GM04504 (cell line): ENCODE measurements at regions not wholly inside any gene's neighbourhood (a gene's known extent, or its start where the extent isn't known, plus 50 kb on each side); places are given as distances from the start of the nearest gene placed in this dataset.
"Not testable (repeated sequence)": the region's sequence is repeated elsewhere in the genome, so short reads cannot be mapped to it uniquely, and the experiment has no call there.

Experiments
- DNase-seq: peaks from one replicate; pipeline ENCODE4 v3.0.0-alpha.2; 2012; ENCODE audit warnings: low read depth

- peak; percentile 1 for DNase-seq
Measured at GRCh38 chr4:170990989-170991589, 822.1 kb upstream of the GALNTL6 start.

GRCh38 chr4:170988446-170988845 lies 824.8 kb upstream of the GALNTL6 start:
- DNase-seq, result no peak

- no peak for DNase-seq
Measured at GRCh38 chr4:170979736-170980135, 833.5 kb upstream of the GALNTL6 start.

GRCh38 chr4:170978990-170979389 lies 834.2 kb upstream of the GALNTL6 start:
- no peak for DNase-seq

- no peak for DNase-seq
Measured at GRCh38 chr4:170949084-170949483, 859.3 kb upstream of the AADAT start.

- DNase-seq, result no peak
Measured at GRCh38 chr4:170940043-170940724, 850.4 kb upstream of the AADAT start.

GRCh38 chr4:170938588-170938987 lies 848.8 kb upstream of the AADAT start:
- DNase-seq, result no peak

- no peak for DNase-seq
Measured at GRCh38 chr4:170931321-170931720, 841.6 kb upstream of the AADAT start.

- DNase-seq, result no peak
Measured at GRCh38 chr4:170888660-170889059, 798.9 kb upstream of the AADAT start.

GRCh38 chr4:170887396-170887795 lies 797.6 kb upstream of the AADAT start:
- DNase-seq, result no peak

- DNase-seq, result no peak
Measured at GRCh38 chr4:170884969-170885570, 795.3 kb upstream of the AADAT start.

- DNase-seq, result not testable (repeated sequence)
Measured at GRCh38 chr4:170881646-170882045, 791.9 kb upstream of the AADAT start.

- no peak for DNase-seq
Measured at GRCh38 chr4:170875868-170876267, 786.1 kb upstream of the AADAT start.

- no peak for DNase-seq
Measured at GRCh38 chr4:170872794-170873193, 783.0 kb upstream of the AADAT start.

- no peak for DNase-seq
Measured at GRCh38 chr4:170868170-170868569, 778.4 kb upstream of the AADAT start.

- DNase-seq, result no peak
Measured at GRCh38 chr4:170854097-170854496, 764.3 kb upstream of the AADAT start.

- peak; percentile 12 for DNase-seq
Measured at GRCh38 chr4:170853422-170854021, 763.8 kb upstream of the AADAT start.

GRCh38 chr4:170849969-170850368 lies 760.2 kb upstream of the AADAT start:
- no peak for DNase-seq

GRCh38 chr4:170827562-170828274 lies 738.0 kb upstream of the AADAT start:
- no peak for DNase-seq

GRCh38 chr4:170818786-170819185 lies 729.0 kb upstream of the AADAT start:
- DNase-seq, result no peak

- no peak for DNase-seq
Measured at GRCh38 chr4:170805352-170805751, 715.6 kb upstream of the AADAT start.

- no peak for DNase-seq
Measured at GRCh38 chr4:170804930-170805329, 715.2 kb upstream of the AADAT start.

- DNase-seq, result no peak
Measured at GRCh38 chr4:170803492-170803891, 713.7 kb upstream of the AADAT start.
